ENCODE measurements at regions not wholly inside any gene's neighbourhood (a gene's known extent, or its start where the extent isn't known, plus 50 kb on each side); places are given as distances from the start of the nearest gene placed in this dataset.
"Not testable (repeated sequence)": the region's sequence is repeated elsewhere in the genome, so short reads cannot be mapped to it uniquely, and the experiment has no call there.

- DNase-seq: no peak
Observed at GRCh38 chr14:85075694-85076476, 454.1 kb upstream of the FLRT2 start.

- not testable (repeated sequence) for DNase-seq
Observed at GRCh38 chr14:85077716-85078115, 452.2 kb upstream of the FLRT2 start.

GRCh38 chr14:85079842-85080730 is 449.9 kb upstream of the FLRT2 start:
- DNase-seq: no peak

GRCh38 chr14:85084344-85084743 is 445.6 kb upstream of the FLRT2 start:
- DNase-seq: no peak

GRCh38 chr14:85085981-85086380 is 444.0 kb upstream of the FLRT2 start:
- no peak for DNase-seq

- no peak for DNase-seq
Observed at GRCh38 chr14:85087201-85087600, 442.7 kb upstream of the FLRT2 start.

- DNase-seq: no peak
Observed at GRCh38 chr14:85088192-85088591, 441.8 kb upstream of the FLRT2 start.

- no peak for DNase-seq
Observed at GRCh38 chr14:85090681-85091080, 439.3 kb upstream of the FLRT2 start.

GRCh38 chr14:85093631-85094330 is 436.2 kb upstream of the FLRT2 start:
- DNase-seq: no peak

GRCh38 chr14:85102591-85102990 is 427.4 kb upstream of the FLRT2 start:
- DNase-seq: no peak

GRCh38 chr14:85106506-85106905 is 423.4 kb upstream of the FLRT2 start:
- no peak for DNase-seq

- no peak for DNase-seq
Observed at GRCh38 chr14:85112762-85113161, 417.2 kb upstream of the FLRT2 start.

- DNase-seq: no peak
Observed at GRCh38 chr14:85115921-85116320, 414.0 kb upstream of the FLRT2 start.

GRCh38 chr14:85118274-85118673 is 411.7 kb upstream of the FLRT2 start:
- DNase-seq: no peak

GRCh38 chr14:85122690-85123089 is 407.3 kb upstream of the FLRT2 start:
- no peak for DNase-seq

GRCh38 chr14:85123755-85124154 is 406.2 kb upstream of the FLRT2 start:
- no peak for DNase-seq

- no peak for DNase-seq
Observed at GRCh38 chr14:85124631-85125290, 405.2 kb upstream of the FLRT2 start.

GRCh38 chr14:85125291-85125670 is 404.7 kb upstream of the FLRT2 start:
- no peak for DNase-seq

- DNase-seq: no peak
Observed at GRCh38 chr14:85129921-85130320, 400.0 kb upstream of the FLRT2 start.

- no peak for DNase-seq
Observed at GRCh38 chr14:85131226-85131922, 398.6 kb upstream of the FLRT2 start.

- DNase-seq: no peak
Observed at GRCh38 chr14:85142982-85143381, 387.0 kb upstream of the FLRT2 start.

GRCh38 chr14:85146779-85147178 is 383.2 kb upstream of the FLRT2 start:
- DNase-seq: peak; percentile 1
